ENCODE measurements at regions not wholly inside any gene's neighbourhood (a gene's known extent, or its start where the extent isn't known, plus 50 kb on each side); places are given as distances from the start of the nearest gene placed in this dataset.
"Not testable (repeated sequence)": the region's sequence is repeated elsewhere in the genome, so short reads cannot be mapped to it uniquely, and the experiment has no call there.

- Mint-ChIP-seq H3K9me3 (peaks cover 6 to 10% of the 10 kb centered on the region in 2 experiments; a peak in 4 of 5 replicates), H3K4me3 (no peak overlapping the region), H3K27me3 (ENCODE audit: low read depth) (no peaks in the 10 kb centered on the region; the same call in 1 of the 2 replicates), H3K27ac (no peak overlapping the region; a peak in 2 of 7 replicates), H3K36me3 (ENCODE audit: insufficient read depth in 1 of 3, low read depth in 3 of 3) (peaks cover 0 to 14% (median 8%) of the 10 kb centered on the region in 3 experiments; a peak in 4 of 7 replicates), H3K4me1 (peaks cover 14 to 20% of the 10 kb centered on the region in 2 experiments)
- H3K56ac ChIP-seq (ENCODE audit: insufficient read length, low read depth, low read length), result no peak overlapping the region
- no peaks in the 10 kb centered on the region for H4K20me1 ChIP-seq (ENCODE audit: control insufficient read depth, insufficient read depth, insufficient read length)
- H4K8ac ChIP-seq (replicated peaks; ENCODE audit: insufficient read length, low read depth, low read length), result no peak overlapping the region
- H3K4ac ChIP-seq (ENCODE audit: low read depth, low read length), result no peak overlapping the region
- H3K23ac ChIP-seq (ENCODE audit: insufficient read length, low read depth, low read length), result no peak overlapping the region
- no peak overlapping the region for H3K9ac ChIP-seq (ENCODE audit: extremely low read depth, insufficient read length, low read length)
- H3K4me1 ChIP-seq (ENCODE audit: insufficient read depth, low read length), result peaks cover 8% of the 10 kb centered on the region; the same call in 1 of the 2 replicates
- H3K4me2 ChIP-seq (ENCODE audit: insufficient read depth, insufficient read length, low read length), result no peak overlapping the region
- H4K91ac ChIP-seq (ENCODE audit: insufficient read length, low read depth, low read length), result no peak overlapping the region
- DNase-seq, result no peak
- H2BK20ac ChIP-seq (ENCODE audit: low read depth, low read length, poor library complexity, severe bottlenecking), result no peak overlapping the region
- H3K27me3 ChIP-seq (ENCODE audit: insufficient read depth, low read length), result no peaks in the 10 kb centered on the region
- H3K23me2 ChIP-seq (ENCODE audit: insufficient read length, low read depth, low read length, poor library complexity, severe bottlenecking), result no peaks in the 10 kb centered on the region
- no peak overlapping the region for H2AFZ ChIP-seq (ENCODE audit: low read length)
- H3K18ac ChIP-seq (ENCODE audit: insufficient read length, low read depth, low read length), result no peak overlapping the region
- H3K79me1 ChIP-seq (ENCODE audit: insufficient read depth, low read depth, low read length, poor library complexity, severe bottlenecking), result no peaks in the 10 kb centered on the region
- WGBS (ENCODE audit: extremely low coverage, insufficient read length, low lambda C conversion rate), result no CpG with 5 or more reads among the region's 3 CpGs
- no peak for TF ChIP-seq CTCF (conservative IDR thresholded peaks at IDR 0.05)
- H2BK5ac ChIP-seq (ENCODE audit: insufficient read length, low read length), result no peak overlapping the region
- H3T11ph ChIP-seq (ENCODE audit: low read length), result no peak overlapping the region
- H2BK120ac ChIP-seq (ENCODE audit: low read depth, low read length, poor library complexity, severe bottlenecking), result no peak overlapping the region
- no peak overlapping the region for H2BK12ac ChIP-seq (ENCODE audit: insufficient read length, low read depth, low read length)
- no peak overlapping the region for H4K5ac ChIP-seq (ENCODE audit: insufficient read length, low read depth, low read length)
- H3K14ac ChIP-seq (ENCODE audit: insufficient read depth, low read length), result no peak overlapping the region
- H3K9me3 ChIP-seq (ENCODE audit: control insufficient read depth, low read depth, low read length), result no peaks in the 10 kb centered on the region
- H3K27ac ChIP-seq (ENCODE audit: insufficient read length, low read depth, low read length), result no peak overlapping the region
- H2AK5ac ChIP-seq (ENCODE audit: insufficient read length, low read length), result no peak overlapping the region
- no peak overlapping the region for H2BK15ac ChIP-seq (ENCODE audit: low read depth, low read length)
- no peaks in the 10 kb centered on the region for H3K79me2 ChIP-seq (ENCODE audit: insufficient read depth, low read length)
These were observed 167.4 kb upstream of the NFIA start for GRCh38 chr1:60914982-60915381.

GRCh38 chr1:60913708-60914107 lies 168.7 kb upstream of the NFIA start:
- H3K4me3 Mint-ChIP-seq; H3K79me1 ChIP-seq (ENCODE audit: insufficient read depth, low read depth, low read length, poor library complexity, severe bottlenecking); H3K79me2 ChIP-seq (ENCODE audit: insufficient read depth, low read length); H3K18ac ChIP-seq (ENCODE audit: insufficient read length, low read depth, low read length); H3K4me2 ChIP-seq (ENCODE audit: insufficient read depth, insufficient read length, low read length); H3K9ac ChIP-seq (ENCODE audit: extremely low read depth, insufficient read length, low read length); H3K14ac ChIP-seq (ENCODE audit: insufficient read depth, low read length); H3K27me3 Mint-ChIP-seq (ENCODE audit: low read depth); H3K9me3 ChIP-seq (ENCODE audit: control insufficient read depth, low read depth, low read length); H2BK12ac ChIP-seq (ENCODE audit: insufficient read length, low read depth, low read length); H2BK120ac ChIP-seq (ENCODE audit: low read depth, low read length, poor library complexity, severe bottlenecking); H3K4me1 ChIP-seq (ENCODE audit: insufficient read depth, low read length); H4K8ac ChIP-seq (replicated peaks; ENCODE audit: insufficient read length, low read depth, low read length); H3K23me2 ChIP-seq (ENCODE audit: insufficient read length, low read depth, low read length, poor library complexity, severe bottlenecking); H3K27ac ChIP-seq (ENCODE audit: insufficient read length, low read depth, low read length); H3K56ac ChIP-seq (ENCODE audit: insufficient read length, low read depth, low read length); H2AFZ ChIP-seq (ENCODE audit: low read length); H3K27me3 ChIP-seq (ENCODE audit: insufficient read depth, low read length); H2AK5ac ChIP-seq (ENCODE audit: insufficient read length, low read length); H2BK5ac ChIP-seq (ENCODE audit: insufficient read length, low read length); H2BK20ac ChIP-seq (ENCODE audit: low read depth, low read length, poor library complexity, severe bottlenecking); H3T11ph ChIP-seq (ENCODE audit: low read length); H4K5ac ChIP-seq (ENCODE audit: insufficient read length, low read depth, low read length); H4K20me1 ChIP-seq (ENCODE audit: control insufficient read depth, insufficient read depth, insufficient read length); H3K27ac Mint-ChIP-seq; H2BK15ac ChIP-seq (ENCODE audit: low read depth, low read length); H3K4ac ChIP-seq (ENCODE audit: low read depth, low read length); DNase-seq; H4K91ac ChIP-seq (ENCODE audit: insufficient read length, low read depth, low read length); H3K23ac ChIP-seq (ENCODE audit: insufficient read length, low read depth, low read length): not testable (repeated sequence)
- Mint-ChIP-seq H3K9me3 (peaks cover 6 to 10% of the 10 kb centered on the region in 2 experiments; a peak in 4 of 5 replicates), H3K36me3 (ENCODE audit: insufficient read depth in 1 of 3, low read depth in 3 of 3) (peaks cover 0 to 14% (median 12%) of the 10 kb centered on the region in 3 experiments; a peak in 6 of 7 replicates), H3K4me1 (peaks cover 14 to 20% of the 10 kb centered on the region in 2 experiments)
- no CpG with 5 or more reads among the region's 2 CpGs for WGBS (ENCODE audit: extremely low coverage, insufficient read length, low lambda C conversion rate)
